Fibroblast of mammary gland (primary cell): ENCODE measurements at regions not wholly inside any gene's neighbourhood (a gene's known extent, or its start where the extent isn't known, plus 50 kb on each side); places are given as distances from the start of the nearest gene placed in this dataset.

Experiments used
- DNase-seq: peaks from one replicate; pipeline ENCODE4 v3.0.0-alpha.2; 2010; ENCODE audit warnings: low read depth
- H3K4me3 ChIP-seq: 2 replicates; pipeline ENCODE4 v1.5.1; 2011; ENCODE audit warnings: low read depth, mild to moderate bottlenecking, low read length, moderate library complexity; ENCODE audit not compliant: control insufficient read depth
- TF ChIP-seq, protein P1 (sequence below): conservative IDR thresholded peaks from 2 replicates; pipeline ENCODE4 v1.5.1; 2011; ENCODE audit warnings: low read depth, low read length, inconsistent platforms; ENCODE audit not compliant: control insufficient read depth, insufficient read depth

DNA sequence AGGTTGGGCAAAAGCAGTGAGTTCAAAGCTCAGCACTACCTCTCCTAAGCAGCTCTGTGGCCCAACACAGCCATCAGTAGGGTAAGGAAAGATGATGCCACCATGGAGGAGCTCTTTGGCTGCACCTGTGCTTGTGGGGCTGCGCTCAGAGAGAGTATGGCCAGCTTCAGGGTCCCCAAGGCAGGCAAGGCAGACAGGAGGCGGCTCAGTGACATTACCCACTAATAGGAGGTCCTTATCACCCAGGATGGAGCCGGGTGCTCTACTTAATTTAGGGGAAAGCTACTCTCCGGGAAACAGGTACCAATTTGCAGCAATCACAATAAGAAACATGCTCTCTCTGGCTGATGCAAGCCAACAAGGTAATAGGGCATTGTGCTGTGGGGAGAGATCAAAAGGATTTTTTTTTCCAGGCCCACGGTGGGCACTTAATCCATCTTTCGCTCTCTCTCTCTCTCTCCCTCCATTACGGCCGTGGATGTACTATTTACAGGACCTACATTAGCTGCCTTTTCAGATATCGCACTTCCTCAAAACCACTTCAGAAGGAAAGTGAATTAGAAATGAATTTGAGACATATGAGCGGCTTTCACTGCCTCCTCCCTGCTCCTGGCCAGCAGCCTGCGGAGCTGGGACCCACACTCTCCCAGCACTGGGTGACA is 446.3 kb downstream of the SOX6 start:
- TF ChIP-seq, protein P1, sequence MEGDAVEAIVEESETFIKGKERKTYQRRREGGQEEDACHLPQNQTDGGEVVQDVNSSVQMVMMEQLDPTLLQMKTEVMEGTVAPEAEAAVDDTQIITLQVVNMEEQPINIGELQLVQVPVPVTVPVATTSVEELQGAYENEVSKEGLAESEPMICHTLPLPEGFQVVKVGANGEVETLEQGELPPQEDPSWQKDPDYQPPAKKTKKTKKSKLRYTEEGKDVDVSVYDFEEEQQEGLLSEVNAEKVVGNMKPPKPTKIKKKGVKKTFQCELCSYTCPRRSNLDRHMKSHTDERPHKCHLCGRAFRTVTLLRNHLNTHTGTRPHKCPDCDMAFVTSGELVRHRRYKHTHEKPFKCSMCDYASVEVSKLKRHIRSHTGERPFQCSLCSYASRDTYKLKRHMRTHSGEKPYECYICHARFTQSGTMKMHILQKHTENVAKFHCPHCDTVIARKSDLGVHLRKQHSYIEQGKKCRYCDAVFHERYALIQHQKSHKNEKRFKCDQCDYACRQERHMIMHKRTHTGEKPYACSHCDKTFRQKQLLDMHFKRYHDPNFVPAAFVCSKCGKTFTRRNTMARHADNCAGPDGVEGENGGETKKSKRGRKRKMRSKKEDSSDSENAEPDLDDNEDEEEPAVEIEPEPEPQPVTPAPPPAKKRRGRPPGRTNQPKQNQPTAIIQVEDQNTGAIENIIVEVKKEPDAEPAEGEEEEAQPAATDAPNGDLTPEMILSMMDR = no peak
- no peak overlapping the region for H3K4me3 ChIP-seq

DNA sequence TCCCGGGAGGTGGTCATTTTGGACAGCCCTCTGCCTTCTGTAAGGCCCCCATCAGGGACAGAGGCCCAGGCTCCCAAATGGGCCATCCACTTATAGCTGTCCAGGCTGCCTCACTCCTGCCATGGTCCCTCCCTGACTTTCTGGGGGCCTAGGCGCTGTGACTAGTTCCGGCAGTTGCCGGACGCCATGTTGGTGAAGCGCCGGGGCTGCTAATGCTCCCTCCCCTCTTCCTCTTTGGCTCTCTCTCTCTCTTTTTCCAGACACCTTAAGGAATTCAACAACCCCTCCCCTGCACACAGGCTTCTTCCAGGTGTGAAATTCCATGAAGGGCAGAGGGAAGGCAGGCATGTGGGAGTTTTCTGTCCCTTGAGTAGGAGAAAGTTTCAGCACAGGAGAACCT is 445.6 kb downstream of the SOX6 start:
- no peak overlapping the region for H3K4me3 ChIP-seq
- TF ChIP-seq, protein P1 = no peak
- no peak for DNase-seq

More for the DNA sequence above, 446.3 kb downstream of the SOX6 start:
- no peak for DNase-seq

DNA sequence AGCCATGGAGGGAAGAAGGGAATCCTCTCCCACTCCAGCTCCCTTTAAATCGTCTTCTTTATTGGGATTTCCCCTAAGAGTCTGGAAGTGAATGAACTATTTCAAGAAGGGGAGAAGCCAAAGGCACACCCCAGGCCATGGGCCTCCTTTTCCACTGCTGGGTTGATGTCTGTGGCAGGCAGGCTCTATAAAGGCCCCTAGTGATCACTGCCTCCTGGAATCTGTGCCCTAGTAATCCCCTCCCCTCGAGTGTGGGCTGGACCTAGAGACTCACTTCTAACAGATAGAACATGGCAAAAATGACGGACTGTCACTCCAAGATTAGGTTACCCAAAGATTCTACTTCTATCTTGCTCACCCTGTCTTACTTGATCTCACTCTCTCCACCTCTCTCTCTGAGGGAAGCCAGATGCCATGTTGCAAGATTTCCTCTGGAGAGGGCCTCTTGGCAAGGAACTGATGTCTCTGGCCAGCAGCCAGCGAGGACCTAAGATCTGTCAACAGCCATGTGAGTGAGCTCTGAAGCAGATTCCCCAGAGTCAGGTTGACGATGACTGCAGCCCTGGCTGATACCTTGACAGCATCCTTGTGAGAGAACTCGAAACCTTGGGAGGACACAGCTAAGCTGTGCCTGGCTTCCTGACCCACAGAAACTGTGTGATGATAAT is 444.8 kb downstream of the SOX6 start:
- peak; percentile 35 for DNase-seq
- H3K4me3 ChIP-seq = no peak overlapping the region
- TF ChIP-seq, protein P1 = no peak

DNA sequence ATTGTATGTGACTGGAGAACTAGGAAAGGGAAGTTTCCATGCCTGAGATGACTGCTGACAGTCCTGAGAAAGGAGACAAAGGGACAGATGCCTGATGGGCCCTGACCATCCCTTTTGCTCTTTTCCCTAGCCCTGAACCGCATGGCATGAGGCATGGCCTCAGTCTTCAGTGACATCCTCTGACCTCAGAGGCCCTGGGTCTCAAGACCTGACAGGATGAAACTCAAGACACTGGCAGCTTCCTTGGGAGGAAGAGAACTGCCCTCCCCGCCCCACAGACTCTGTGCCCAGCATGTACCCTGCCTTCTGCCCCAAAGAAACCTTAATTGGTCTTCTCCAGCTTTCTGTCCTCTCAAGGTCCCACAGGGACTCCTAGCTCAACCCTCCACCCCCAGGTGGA is 444.1 kb downstream of the SOX6 start:
- no peak for DNase-seq
- TF ChIP-seq, protein P1 = no peak
- no peak overlapping the region for H3K4me3 ChIP-seq

DNA sequence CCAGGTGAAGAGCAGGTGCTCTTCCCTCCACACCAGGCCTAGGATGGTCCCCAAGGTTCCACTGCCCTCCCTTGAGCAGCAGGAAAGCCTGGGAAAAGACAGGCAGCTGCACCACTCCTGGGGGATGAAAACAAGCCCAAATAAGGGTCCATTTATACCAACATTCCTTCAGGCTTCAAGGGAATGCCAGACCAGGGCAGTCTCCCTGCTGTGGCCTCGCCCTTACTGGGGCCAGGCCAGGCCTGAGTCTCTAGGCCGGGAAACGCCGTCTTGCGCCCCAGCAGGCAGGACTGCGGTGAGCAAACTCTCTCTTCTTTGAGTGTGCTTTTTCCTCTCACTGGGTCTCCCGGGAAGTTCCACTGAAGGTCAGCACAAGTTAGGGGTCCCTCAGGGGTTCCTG is 443.5 kb downstream of the SOX6 start:
- TF ChIP-seq, protein P1 = no peak
- DNase-seq = no peak
- no peak overlapping the region for H3K4me3 ChIP-seq

DNA sequence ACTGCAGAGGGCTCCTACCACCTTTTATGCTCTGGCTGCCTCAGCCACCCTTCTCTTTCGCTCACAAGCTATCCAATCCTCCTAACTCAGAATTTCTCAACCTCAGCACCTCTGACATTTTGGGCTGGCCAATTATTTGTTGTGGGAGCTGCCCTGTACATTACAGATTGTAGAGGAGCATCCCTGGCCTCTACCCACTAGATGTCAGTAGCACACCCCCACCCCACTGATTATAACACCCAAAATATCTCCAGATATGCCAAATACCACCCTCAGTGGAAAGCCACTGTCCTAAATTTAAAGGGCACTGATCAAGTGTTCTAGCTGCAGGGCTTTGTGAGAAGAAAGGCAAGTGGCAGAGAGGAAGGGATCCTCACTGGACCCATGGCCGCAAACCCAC is 443.1 kb downstream of the SOX6 start:
- no peak overlapping the region for H3K4me3 ChIP-seq
- no peak for DNase-seq
- TF ChIP-seq, protein P1 = peak; percentile 4
